OCI-LY7 (cell line): ENCODE measurements at regions not wholly inside any gene's neighbourhood (a gene's known extent, or its start where the extent isn't known, plus 50 kb on each side); places are given as distances from the start of the nearest gene placed in this dataset.

ENCODE experiments used
- BruUV-seq: library from RNA; stranded (reverse); fragments of 400-500 nt; replicated peaks from 2 replicates; lab custom pipeline; 2021; lab: Mats Ljungman, UMichigan
- CTCF ChIA-PET: fragments of 300-600 bp; sonication (Branson Sonifier 250); formaldehyde crosslinking; loops from one replicate; lab custom pipeline; 2022; ENCODE audit warnings: antibody characterized with exemption; ENCODE audit not compliant: unreplicated experiment; lab: Charles Lee
- POLR2A ChIA-PET: fragments of 300-600 bp; sonication (Branson Sonifier 250); formaldehyde crosslinking; loops from one replicate; lab custom pipeline; 2022; ENCODE audit warnings: antibody characterized with exemption; lab: Charles Lee
- DNase-seq: peaks from one replicate; pipeline ENCODE4 v3.0.0-alpha.2; 2015; ENCODE audit warnings: low spot score
- H2AFZ ChIP-seq: fragments of 200-600 bp; sonication (generic), shearing (Covaris generic); 2 replicates; pipeline ENCODE4 v1.6.1; 2014; ENCODE audit warnings: mild to moderate bottlenecking, antibody characterized with exemption, low read length, moderate library complexity
- H3K27ac ChIP-seq: fragments of 200-600 bp; sonication (generic); 2 replicates; pipeline ENCODE4 v1.5.1; 2014; ENCODE audit warnings: mixed run types, low read depth, mild to moderate bottlenecking, moderate library complexity, low read length, inconsistent platforms; ENCODE audit not compliant: poor library complexity, severe bottlenecking
- H3K36me3 ChIP-seq: fragments of 200-600 bp; sonication (generic); 2 replicates; pipeline ENCODE4 v1.6.1; 2014; ENCODE audit warnings: mild to moderate bottlenecking, antibody characterized with exemption, low read length, moderate library complexity, mixed read lengths; ENCODE audit not compliant: insufficient read depth
- H3K4me1 ChIP-seq: fragments of 200-600 bp; sonication (generic); 2 replicates; pipeline ENCODE4 v1.5.1; 2014; ENCODE audit warnings: mild to moderate bottlenecking, low read length; ENCODE audit not compliant: insufficient read depth, poor library complexity, severe bottlenecking
- H3K4me2 ChIP-seq: fragments of 200-600 bp; sonication (generic); 2 replicates; pipeline ENCODE4 v1.6.1; 2014; ENCODE audit warnings: mild to moderate bottlenecking, low read length
- H3K4me3 ChIP-seq: fragments of 200-600 bp; sonication (generic); 2 replicates; pipeline ENCODE4 v1.5.1; 2014; ENCODE audit warnings: mild to moderate bottlenecking, low read depth, low read length; ENCODE audit not compliant: poor library complexity, severe bottlenecking
- H3K79me2 ChIP-seq: fragments of 200-600 bp; sonication (generic); 2 replicates; pipeline ENCODE4 v1.6.1; 2016; ENCODE audit warnings: low read depth, mild to moderate bottlenecking, low read length, moderate library complexity, mixed read lengths; ENCODE audit not compliant: insufficient read depth
- H3K9me2 ChIP-seq: fragments of 200-600 bp; sonication (generic); 2 replicates; pipeline ENCODE4 v1.6.1; 2016; ENCODE audit warnings: mild to moderate bottlenecking, low read length, mixed read lengths; ENCODE audit not compliant: insufficient read depth
- H3K9me3 ChIP-seq: fragments of 200-600 bp; sonication (generic); 2 replicates; pipeline ENCODE4 v1.6.1; 2014; ENCODE audit warnings: mild to moderate bottlenecking, mixed run types, low read length, mixed read lengths
- H4K20me1 ChIP-seq: fragments of 200-600 bp; sonication (generic); 2 replicates; pipeline ENCODE4 v1.6.1; 2014; ENCODE audit warnings: mild to moderate bottlenecking, antibody characterized with exemption, low read length, moderate library complexity, mixed read lengths; ENCODE audit not compliant: insufficient read depth
- EZH2phosphoT487 ChIP-seq: fragments of 200-600 bp; sonication (generic); IDR thresholded peaks from 2 replicates; pipeline ENCODE4 v1.6.1; 2018; ENCODE audit warnings: low read depth, borderline replicate concordance, mild to moderate bottlenecking, mixed run types, antibody characterized with exemption, low read length, moderate library complexity, mixed read lengths
- intact Hi-C: fragments of 100-400 bp; cut with micrococcal nuclease; formaldehyde crosslinking; loops from one replicate; pipeline ENCODE4 v1.10.0; 2022; ENCODE audit not compliant: unreplicated experiment
- TF ChIP-seq, protein P1 (sequence below): fragments of 200-600 bp; sonication (generic); conservative IDR thresholded peaks from 2 replicates; pipeline ENCODE4 v1.5.1; 2014; ENCODE audit warnings: mild to moderate bottlenecking, antibody characterized with exemption, low read length, moderate library complexity, mixed read lengths

DNA sequence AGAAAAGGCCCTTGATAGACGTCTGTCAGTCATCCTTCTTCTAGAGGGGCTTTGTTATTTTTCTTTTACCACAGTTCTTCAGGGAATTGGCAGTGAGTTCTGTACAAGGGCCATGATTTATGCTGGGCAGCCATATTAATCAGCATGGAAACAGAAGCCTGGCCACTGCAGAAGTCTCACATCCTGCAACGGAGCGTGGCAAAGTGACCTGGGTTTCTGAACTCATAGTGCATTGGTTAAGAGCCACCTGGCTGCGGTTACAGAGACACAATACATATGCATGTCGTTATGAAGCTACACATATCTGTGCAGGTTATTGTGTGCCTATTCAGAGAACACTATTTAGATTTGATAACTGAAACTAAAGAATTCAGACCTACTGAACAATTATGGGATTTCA is 419.4 kb upstream of the CELF2 start:
- H3K4me3 ChIP-seq = no peak overlapping the region
- peak; percentile 19 for DNase-seq
- no peak overlapping the region for H3K4me2 ChIP-seq
- TF ChIP-seq EZH2phosphoT487 = no peak
- TF ChIP-seq, protein P1, sequence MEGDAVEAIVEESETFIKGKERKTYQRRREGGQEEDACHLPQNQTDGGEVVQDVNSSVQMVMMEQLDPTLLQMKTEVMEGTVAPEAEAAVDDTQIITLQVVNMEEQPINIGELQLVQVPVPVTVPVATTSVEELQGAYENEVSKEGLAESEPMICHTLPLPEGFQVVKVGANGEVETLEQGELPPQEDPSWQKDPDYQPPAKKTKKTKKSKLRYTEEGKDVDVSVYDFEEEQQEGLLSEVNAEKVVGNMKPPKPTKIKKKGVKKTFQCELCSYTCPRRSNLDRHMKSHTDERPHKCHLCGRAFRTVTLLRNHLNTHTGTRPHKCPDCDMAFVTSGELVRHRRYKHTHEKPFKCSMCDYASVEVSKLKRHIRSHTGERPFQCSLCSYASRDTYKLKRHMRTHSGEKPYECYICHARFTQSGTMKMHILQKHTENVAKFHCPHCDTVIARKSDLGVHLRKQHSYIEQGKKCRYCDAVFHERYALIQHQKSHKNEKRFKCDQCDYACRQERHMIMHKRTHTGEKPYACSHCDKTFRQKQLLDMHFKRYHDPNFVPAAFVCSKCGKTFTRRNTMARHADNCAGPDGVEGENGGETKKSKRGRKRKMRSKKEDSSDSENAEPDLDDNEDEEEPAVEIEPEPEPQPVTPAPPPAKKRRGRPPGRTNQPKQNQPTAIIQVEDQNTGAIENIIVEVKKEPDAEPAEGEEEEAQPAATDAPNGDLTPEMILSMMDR = no peak
- no peaks in the 10 kb centered on the region for H3K9me3 ChIP-seq
- H3K27ac ChIP-seq = no peak overlapping the region
- no peak overlapping the region for H2AFZ ChIP-seq
- POLR2A ChIA-PET = no interaction called here
- H4K20me1 ChIP-seq = no peaks in the 10 kb centered on the region
- H3K4me1 ChIP-seq = no peaks in the 10 kb centered on the region
- no peaks in the 10 kb centered on the region for H3K79me2 ChIP-seq
- no TSS peak for BruUV-seq
- intact Hi-C loops = no loop called here
- CTCF ChIA-PET = no interaction called here
- no peaks in the 10 kb centered on the region for H3K36me3 ChIP-seq
- no peaks in the 10 kb centered on the region for H3K9me2 ChIP-seq

- intact Hi-C loops = no loop called here
- Histone ChIP-seq H3K79me2 (no peaks in the 10 kb centered on the region), H3K4me2 (no peak overlapping the region), H3K36me3 (no peaks in the 10 kb centered on the region), H3K9me3 (no peaks in the 10 kb centered on the region), H3K4me1 (no peaks in the 10 kb centered on the region), H2AFZ (no peak overlapping the region), H3K4me3 (no peak overlapping the region), H3K9me2 (no peaks in the 10 kb centered on the region), H4K20me1 (no peaks in the 10 kb centered on the region), H3K27ac (no peak overlapping the region)
- TF ChIP-seq EZH2phosphoT487 = no peak
- TF ChIP-seq, protein P1 = no peak
- ChIA-PET POLR2A (interaction anchor here (0.7 to 1.0 kb wide), 2 partner anchors 249 to 330 kb away, joined by 3 to 4 read pairs; no protein-coding TSS in a partner anchor), CTCF (no interaction called here)
- no TSS peak for BruUV-seq
- DNase-seq = no peak
These were observed 417.7 kb upstream of the CELF2 start for GRCh38 chr10:10600004-10600403.

- intact Hi-C loops = no loop called here
- CTCF ChIA-PET = no interaction called here
- no peak for TF ChIP-seq EZH2phosphoT487
- TF ChIP-seq, protein P1 = no peak
These were observed 412.1 kb upstream of the CELF2 start for GRCh38 chr10:10605551-10606081.

More at GRCh38 chr10:10605551-10606081, 412.1 kb upstream of the CELF2 start:
- Histone ChIP-seq H2AFZ (no peak overlapping the region), H3K9me3 (no peaks in the 10 kb centered on the region), H4K20me1 (no peaks in the 10 kb centered on the region), H3K27ac (no peak overlapping the region), H3K4me1 (no peaks in the 10 kb centered on the region), H3K4me2 (no peak overlapping the region), H3K79me2 (no peaks in the 10 kb centered on the region), H3K9me2 (no peaks in the 10 kb centered on the region), H3K4me3 (no peak overlapping the region), H3K36me3 (no peaks in the 10 kb centered on the region)
- no peak for DNase-seq
- POLR2A ChIA-PET = interaction anchor here (0.8 kb wide), 1 partner anchor 33 kb away, joined by 3 read pairs; no protein-coding TSS in a partner anchor
- no TSS peak for BruUV-seq
